CD14-positive monocyte (primary cell): ENCODE measurements at regions not wholly inside any gene's neighbourhood (a gene's known extent, or its start where the extent isn't known, plus 50 kb on each side); places are given as distances from the start of the nearest gene placed in this dataset.

Experiments used
- DNase-seq, 3 donors: peaks; one replicate each; pipeline ENCODE4 v3.0.0-alpha.2; 2011 to 2022
- H2AFZ ChIP-seq: 2 replicates; pipeline ENCODE4 v1.6.0; 2012; ENCODE audit warnings: mild to moderate bottlenecking, low read depth, low read length, inconsistent platforms; ENCODE audit not compliant: insufficient read depth, poor library complexity, severe bottlenecking
- H3K27ac ChIP-seq, 2 donors: 1 replicate in 1 of 2; 2 replicates in 1 of 2; pipeline ENCODE4 v1.5.1; 2012 to 2013; ENCODE audit warnings: low read length in 2 of 2, control low read depth in 1 of 2, inconsistent platforms in 1 of 2, low read depth in 1 of 2, mild to moderate bottlenecking in 1 of 2
- H3K27me3 ChIP-seq, 2 donors: one replicate each; pipeline versions ENCODE4 v1.6.0 to v1.6.1; 2011 to 2013; ENCODE audit warnings: low read length in 2 of 2; ENCODE audit not compliant: control insufficient read depth in 2 of 2, insufficient read depth in 2 of 2
- H3K36me3 ChIP-seq, 2 donors: replicated peaks in 1 of 2; 1 replicate in 1 of 2; 2 replicates in 1 of 2; pipeline versions ENCODE4 v1.5.1 to v1.6.1; 2012 to 2013; ENCODE audit warnings: low read length in 2 of 2, control low read depth in 1 of 2, inconsistent platforms in 1 of 2, mild to moderate bottlenecking in 1 of 2; ENCODE audit not compliant: insufficient read depth in 2 of 2, control insufficient read depth in 1 of 2
- H3K4me1 ChIP-seq, 2 donors: 1 replicate in 1 of 2; 2 replicates in 1 of 2; pipeline versions ENCODE4 v1.5.1 to v1.6.1; 2012 to 2013; ENCODE audit warnings: low read length in 2 of 2, control low read depth in 1 of 2, inconsistent platforms in 1 of 2, mild to moderate bottlenecking in 1 of 2, moderate library complexity in 1 of 2; ENCODE audit not compliant: insufficient read depth in 2 of 2, control insufficient read depth in 1 of 2
- H3K4me2 ChIP-seq: replicated peaks from 2 replicates; pipeline ENCODE3; 2012; ENCODE audit warnings: low read length, moderate library complexity, mild to moderate bottlenecking; ENCODE audit not compliant: poor library complexity, severe bottlenecking; ENCODE audit errors: extremely low read depth
- H3K4me3 ChIP-seq, 3 experiments: fragments of 200-600 bp in 1 of 3; sonication (generic) in 1 of 3; replicated peaks in 1 of 3; 1 replicate in 2 of 3; 2 replicates in 1 of 3; pipeline ENCODE4 v1.5.1; 2011 to 2013; ENCODE audit warnings: low read length in 3 of 3, mild to moderate bottlenecking in 3 of 3, control low read depth in 2 of 3, low read depth in 2 of 3, inconsistent platforms in 1 of 3, moderate library complexity in 1 of 3
- H3K79me2 ChIP-seq: 2 replicates; pipeline ENCODE4 v1.6.0; 2012; ENCODE audit warnings: mild to moderate bottlenecking, control low read depth, inconsistent platforms, low read length, moderate library complexity; ENCODE audit not compliant: insufficient read depth
- H3K9ac ChIP-seq: 2 replicates; pipeline ENCODE4 v1.6.0; 2017; ENCODE audit warnings: low read length, mild to moderate bottlenecking; ENCODE audit not compliant: insufficient read depth, poor library complexity, severe bottlenecking
- H3K9me3 ChIP-seq, 2 donors: replicated peaks in 1 of 2; 1 replicate in 1 of 2; 2 replicates in 1 of 2; pipeline versions ENCODE4 v1.5.1 to v1.6.1; 2012 to 2013; ENCODE audit warnings: low read length in 2 of 2, control low read depth in 1 of 2; ENCODE audit not compliant: control insufficient read depth in 1 of 2, insufficient read depth in 1 of 2
- H4K20me1 ChIP-seq: 2 replicates; pipeline ENCODE4 v1.6.0; 2012; ENCODE audit warnings: mild to moderate bottlenecking, low read length, control low read depth, moderate library complexity; ENCODE audit not compliant: insufficient read depth
- H3K27ac Mint-ChIP-seq, 7 donors: one replicate each; pipeline ENCODE4 v1.8.0; 2020; ENCODE audit warnings: mild to moderate bottlenecking in 7 of 7, mixed read lengths in 7 of 7, moderate library complexity in 6 of 7, inconsistent platforms in 2 of 7
- H3K27me3 Mint-ChIP-seq, 3 donors: one replicate each; pipeline ENCODE4 v1.8.0; 2021 to 2022; ENCODE audit warnings: low read depth in 3 of 3, mild to moderate bottlenecking in 3 of 3, mixed read lengths in 3 of 3, moderate library complexity in 3 of 3, inconsistent platforms in 1 of 3
- H3K36me3 Mint-ChIP-seq, 2 donors: one replicate each; pipeline ENCODE4 v1.8.0; 2020; ENCODE audit warnings: mixed read lengths in 2 of 2, inconsistent platforms in 1 of 2, mild to moderate bottlenecking in 1 of 2
- H3K4me1 Mint-ChIP-seq: one replicate; pipeline ENCODE4 v1.8.0; 2020; ENCODE audit warnings: mild to moderate bottlenecking, mixed read lengths
- H3K4me3 Mint-ChIP-seq, 2 donors: one replicate each; pipeline ENCODE4 v1.8.0; 2020; ENCODE audit warnings: mild to moderate bottlenecking in 2 of 2, mixed read lengths in 2 of 2, moderate library complexity in 1 of 2
- H3K9me3 Mint-ChIP-seq, 7 donors: one replicate each; pipeline ENCODE4 v1.8.0; 2020 to 2022; ENCODE audit warnings: mixed read lengths in 7 of 7, mild to moderate bottlenecking in 6 of 7, moderate library complexity in 6 of 7, inconsistent platforms in 2 of 7
- CTCF ChIP-seq: fragments of 200-600 bp; IDR thresholded peaks from one replicate; pipeline ENCODE4 v1.8.0; 2022; ENCODE audit warnings: antibody characterized with exemption, mild to moderate bottlenecking
- WGBS: methylation state at CpG from one replicate; pipeline ENCODE4 v1.1.5; 2013; ENCODE audit warnings: missing lambda C conversion rate; ENCODE audit not compliant: insufficient coverage; 5-methylcytosine and 5-hydroxymethylcytosine counted together
- intact Hi-C, 2 donors: fragments of 100-400 bp; cut with micrococcal nuclease; formaldehyde crosslinking; loops; one replicate each; pipeline versions ENCODE4 v1.15.0 to v1.15.1; 2023

GRCh38 chr7:156522801-156523200 is 117.8 kb upstream of the RNF32 start:
- H3K79me2 ChIP-seq = no peaks in the 10 kb centered on the region
- H4K20me1 ChIP-seq = no peaks in the 10 kb centered on the region

GRCh38 chr7:156519070-156519469 is 121.5 kb upstream of the RNF32 start:
- Histone ChIP-seq H3K9ac (no peak overlapping the region), H3K4me2 (no peak overlapping the region), H3K4me3 (no peak overlapping the region), H2AFZ (no peak overlapping the region), H3K27ac (no peak overlapping the region), H3K79me2 (no peaks in the 10 kb centered on the region), H3K9me3 (no peaks in the 10 kb centered on the region), H4K20me1 (no peaks in the 10 kb centered on the region), H3K36me3 (no peaks in the 10 kb centered on the region), H3K4me1 (no peaks in the 10 kb centered on the region), H3K27me3 (peaks cover 0 to 2% of the 10 kb centered on the region in 2 donors)
- intact Hi-C loops = no loop called here
- Mint-ChIP-seq H3K9me3 (peaks cover 0 to 8% (median 2%) of the 10 kb centered on the region in 7 donors), H3K4me3 (no peak overlapping the region), H3K4me1 (no peaks in the 10 kb centered on the region), H3K27me3 (peaks cover 7 to 13% (median 11%) of the 10 kb centered on the region in 3 donors), H3K27ac (no peak overlapping the region), H3K36me3 (no peaks in the 10 kb centered on the region)
- 86% methylated on average over 10 of the region's 12 CpGs for WGBS
- no peak for DNase-seq
- TF ChIP-seq CTCF = no peak

More at GRCh38 chr7:156522801-156523200, 117.8 kb upstream of the RNF32 start:
- H3K4me1 Mint-ChIP-seq = no peaks in the 10 kb centered on the region
- H3K4me3 Mint-ChIP-seq = no peak overlapping the region
- no peak overlapping the region for H3K9ac ChIP-seq
- H3K27ac ChIP-seq = no peak overlapping the region
- H3K36me3 Mint-ChIP-seq = no peaks in the 10 kb centered on the region
- peaks cover 0 to 2% of the 10 kb centered on the region in 2 donors for H3K27me3 ChIP-seq
- no peaks in the 10 kb centered on the region for H3K9me3 ChIP-seq
- H3K27me3 Mint-ChIP-seq = peaks cover 3 to 14% (median 11%) of the 10 kb centered on the region in 3 donors
- no peak overlapping the region for H2AFZ ChIP-seq
- no peak overlapping the region for H3K4me3 ChIP-seq
- H3K9me3 Mint-ChIP-seq = peaks cover 0 to 5% (median 1%) of the 10 kb centered on the region in 7 donors
- H3K4me1 ChIP-seq = no peaks in the 10 kb centered on the region
- whole genome bisulfite sequencing = 90% methylated on average over 17 of the region's 17 CpGs
- H3K4me2 ChIP-seq = no peak overlapping the region
- no peak for TF ChIP-seq CTCF
- H3K27ac Mint-ChIP-seq = no peak overlapping the region
- H3K36me3 ChIP-seq = no peaks in the 10 kb centered on the region
- no peak for DNase-seq
- intact Hi-C loops = no loop called here
